CD4-positive, alpha-beta T cell treated with Interleukin-17A for 1 hour (primary cell): ENCODE measurements at regions not wholly inside any gene's neighbourhood (a gene's known extent, or its start where the extent isn't known, plus 50 kb on each side); places are given as distances from the start of the nearest gene placed in this dataset.

Source experiments
- DNase-seq: peaks from one replicate; pipeline ENCODE4 v3.0.0-alpha.2; 2020

DNA sequence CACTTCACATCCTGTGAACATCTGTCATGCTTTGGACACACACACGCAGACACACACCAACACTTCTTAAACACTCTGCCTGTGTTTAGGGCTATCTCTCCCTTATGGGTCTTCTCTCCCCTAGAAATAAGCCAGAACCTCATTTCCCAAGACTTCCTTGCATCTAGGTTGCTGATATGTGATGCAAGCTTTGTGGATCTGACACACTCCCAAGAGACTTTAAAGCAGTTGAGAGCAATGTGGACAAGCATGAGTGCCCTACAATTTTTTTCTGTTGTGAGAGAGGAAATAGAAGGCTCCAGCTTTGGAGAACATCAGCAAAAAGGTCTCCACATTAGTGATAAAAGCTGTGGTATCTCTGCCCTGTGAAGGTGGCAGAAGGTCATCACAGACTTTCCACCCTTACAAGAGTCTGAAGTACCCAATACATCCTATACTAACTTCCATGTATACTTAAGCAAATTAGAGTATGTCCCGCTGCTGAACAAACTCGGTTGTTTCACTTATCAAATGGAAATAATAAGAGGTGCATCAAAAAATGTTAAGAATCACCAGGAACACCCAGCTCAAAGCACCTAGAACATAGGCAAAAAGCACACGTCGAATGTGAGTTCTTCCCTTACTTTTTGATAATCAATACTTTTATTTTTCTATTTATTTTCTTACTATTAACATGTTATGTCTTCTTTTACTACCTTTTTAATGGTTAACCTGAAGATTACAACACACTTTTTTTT, 267.6 kb downstream of the SETD4 start:
- no peak for DNase-seq

- no peak for DNase-seq
Observed at GRCh38 chr21:35791541-35792325, 268.6 kb downstream of the SETD4 start.

DNA sequence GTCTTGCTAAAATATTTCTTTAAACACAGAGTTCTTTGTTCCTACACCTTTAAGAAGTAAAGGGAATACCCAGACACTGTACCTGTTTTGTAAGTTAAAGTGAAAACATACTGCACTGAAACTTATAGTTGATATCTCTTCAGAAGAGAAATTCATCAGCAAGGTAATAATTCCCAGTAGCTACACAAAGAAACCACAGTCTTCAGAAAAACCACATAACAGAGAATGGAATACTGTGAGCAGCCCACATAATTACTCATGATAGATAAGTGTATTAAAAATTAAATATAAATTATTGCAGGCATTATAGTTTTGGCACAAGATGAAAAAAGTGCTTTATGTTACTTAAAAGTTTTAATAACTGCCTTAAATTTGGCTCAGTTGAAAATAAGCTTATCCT, 276.6 kb downstream of the SETD4 start:
- no peak for DNase-seq

- no peak for DNase-seq
Observed at GRCh38 chr21:35782667-35783066, 277.7 kb downstream of the SETD4 start.

- DNase-seq, result no peak
Observed at GRCh38 chr21:35780983-35781382, 279.3 kb downstream of the SETD4 start.

DNA sequence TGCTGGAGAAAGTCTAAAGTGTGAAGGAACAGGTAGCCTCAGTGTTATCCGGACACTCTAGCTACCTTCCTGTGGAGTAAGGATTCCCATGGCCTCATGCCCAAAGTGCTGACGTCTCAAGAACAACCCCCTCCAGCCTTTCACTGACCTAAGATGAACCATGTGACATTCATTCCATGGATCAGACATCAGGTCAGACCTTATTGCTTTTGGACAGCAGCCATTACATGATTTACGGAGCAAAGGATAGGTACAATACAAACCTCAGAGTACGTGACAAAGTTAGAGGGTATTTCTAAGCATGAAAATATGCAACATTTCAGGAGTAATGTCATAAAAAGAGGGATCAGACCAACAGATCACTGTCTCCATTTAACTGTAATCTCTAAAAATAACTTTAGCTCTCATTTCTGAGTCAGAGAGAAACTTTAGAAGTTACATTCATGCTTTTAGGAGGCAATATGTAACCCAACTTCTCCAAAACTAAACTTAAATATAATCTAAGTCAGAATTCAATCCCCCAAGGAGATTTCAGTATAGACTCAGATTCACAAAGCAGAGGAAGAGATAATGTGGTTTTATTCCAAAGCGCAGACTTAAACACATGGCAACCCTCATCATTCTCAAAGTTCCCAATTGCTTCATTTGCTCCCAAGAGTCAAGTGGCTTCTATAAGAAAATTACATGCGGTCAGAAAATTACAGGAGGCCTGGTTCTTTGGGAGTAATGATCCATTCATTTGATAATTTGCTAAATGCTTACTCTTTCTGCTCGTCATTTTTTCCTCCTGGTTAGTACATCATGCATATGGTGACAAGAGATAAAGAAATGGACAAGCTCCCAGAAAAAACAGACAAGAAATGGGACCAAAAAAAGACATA, 280.4 kb downstream of the SETD4 start:
- DNase-seq, result no peak

DNA sequence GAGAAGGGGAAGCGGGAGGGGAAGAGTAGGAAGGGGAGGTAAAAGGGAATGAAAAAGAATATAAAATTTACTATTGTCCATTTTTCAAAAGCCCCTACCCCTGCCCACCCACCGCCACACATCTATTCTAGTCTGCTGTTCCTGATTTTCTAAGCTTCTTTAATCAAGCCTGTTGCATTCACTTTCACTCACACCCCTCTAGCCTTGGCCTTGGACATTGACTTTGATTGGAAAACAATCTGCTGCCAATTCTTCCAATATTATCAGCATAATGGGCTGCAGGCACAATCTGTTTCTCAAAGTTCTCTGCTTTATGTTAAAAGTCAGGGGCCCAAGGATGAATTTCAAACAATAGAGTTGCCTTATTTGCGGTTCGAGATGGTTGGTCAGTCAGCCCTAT, 281.2 kb downstream of the SETD4 start:
- no peak for DNase-seq

DNA sequence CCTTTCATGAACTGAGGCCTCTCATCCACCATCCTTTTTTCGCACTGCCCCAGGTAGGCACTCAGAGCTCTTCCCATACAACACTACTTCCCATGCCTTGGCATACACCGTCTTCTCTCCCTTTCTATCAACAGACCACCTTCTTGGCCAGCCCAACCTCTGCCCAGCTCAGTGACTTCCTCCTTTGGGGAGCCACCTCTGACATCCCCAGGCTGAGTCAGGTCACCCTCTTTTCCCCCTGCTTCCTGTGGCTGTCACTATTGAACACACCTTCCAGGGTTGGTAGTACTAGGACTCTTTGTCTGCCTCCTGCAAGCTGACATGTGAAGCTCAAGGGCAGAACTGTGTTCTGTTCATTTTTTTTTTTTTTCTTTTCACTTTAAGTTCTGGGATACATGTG, 283.2 kb downstream of the SETD4 start:
- DNase-seq, result no peak

- DNase-seq, result no peak
Observed at GRCh38 chr21:35775778-35776544, 284.4 kb downstream of the SETD4 start.

DNA sequence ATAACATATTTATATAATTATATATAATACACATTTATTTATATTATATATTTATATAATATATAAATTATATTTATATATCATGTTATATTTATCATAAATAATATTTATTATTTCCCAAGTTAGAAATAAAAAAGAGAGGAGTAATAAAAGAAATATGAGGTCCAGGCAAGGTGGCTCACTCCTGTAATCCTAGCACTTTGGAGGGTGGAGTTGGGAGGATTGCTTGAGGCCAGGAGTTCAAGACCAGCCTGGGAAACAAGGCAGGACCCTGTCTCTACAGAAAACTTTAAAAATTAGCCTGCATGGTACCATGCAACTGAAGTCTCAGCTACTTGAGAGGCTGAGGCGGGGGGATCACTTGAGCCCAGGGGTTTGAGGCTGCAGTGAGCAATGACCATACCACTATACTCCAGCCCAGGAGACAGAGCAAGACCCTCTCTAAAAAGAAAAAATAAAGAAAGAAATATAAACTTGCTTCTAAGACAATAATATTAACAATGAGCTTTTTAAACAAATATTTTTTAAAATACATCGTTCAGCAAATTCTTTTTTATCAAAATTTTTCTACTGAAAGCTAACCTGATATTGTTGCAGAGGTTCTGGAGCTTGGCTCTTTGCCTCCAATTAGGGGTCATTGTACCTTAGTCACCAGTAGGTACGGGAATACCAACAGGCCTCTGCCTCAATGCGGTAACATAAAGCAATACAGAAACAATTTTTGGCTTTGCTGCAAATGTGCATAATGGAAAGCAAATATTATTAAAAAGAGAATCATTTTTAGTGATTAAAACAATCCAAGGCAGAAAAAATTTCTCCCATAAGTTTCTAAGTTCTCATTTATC, 290.0 kb downstream of the SETD4 start:
- no peak for DNase-seq

- DNase-seq, result no peak
Observed at GRCh38 chr21:35768187-35768586, 292.1 kb downstream of the SETD4 start.

- no peak for DNase-seq
Observed at GRCh38 chr21:35764586-35764985, 295.7 kb downstream of the SETD4 start.

- no peak for DNase-seq
Observed at GRCh38 chr21:35764077-35764476, 296.2 kb downstream of the SETD4 start.

- DNase-seq, result no peak
Observed at GRCh38 chr21:35754583-35754982, 305.7 kb downstream of the SETD4 start.

GRCh38 chr21:35753308-35753707, 307.0 kb downstream of the SETD4 start:
- no peak for DNase-seq

GRCh38 chr21:35751171-35751570, 309.2 kb downstream of the SETD4 start:
- DNase-seq, result no peak

GRCh38 chr21:35749904-35750303, 310.4 kb downstream of the SETD4 start:
- DNase-seq, result no peak

DNA sequence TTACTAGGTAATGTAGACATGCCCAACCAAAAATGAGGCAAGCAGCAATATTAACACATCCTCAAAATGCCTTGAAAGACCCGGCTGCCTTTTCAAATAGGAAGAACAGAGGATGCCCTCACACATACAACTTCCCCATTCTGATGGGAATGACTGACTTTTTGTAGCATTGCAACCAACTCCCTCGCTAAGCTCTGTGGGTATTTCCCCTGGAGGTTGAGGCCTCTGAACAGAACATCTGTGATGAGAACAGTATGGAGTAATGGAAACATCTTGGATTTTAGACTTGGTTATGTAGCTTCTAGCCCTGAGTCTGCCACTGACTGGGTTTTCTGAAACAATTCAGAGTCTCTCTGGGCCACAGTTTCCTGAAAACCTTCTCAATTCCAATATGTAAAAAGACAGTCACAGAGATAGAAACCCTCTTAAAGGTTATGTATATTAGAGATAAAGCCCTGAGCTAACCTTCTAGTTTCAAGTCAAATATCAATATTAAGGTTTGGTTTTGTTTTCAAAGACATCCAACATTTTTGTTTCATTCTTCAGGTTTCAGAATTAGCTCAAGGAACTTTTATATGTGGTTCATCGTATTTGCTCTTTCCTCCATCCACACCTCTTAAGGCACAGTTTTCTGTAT, 311.5 kb downstream of the SETD4 start:
- no peak for DNase-seq

DNA sequence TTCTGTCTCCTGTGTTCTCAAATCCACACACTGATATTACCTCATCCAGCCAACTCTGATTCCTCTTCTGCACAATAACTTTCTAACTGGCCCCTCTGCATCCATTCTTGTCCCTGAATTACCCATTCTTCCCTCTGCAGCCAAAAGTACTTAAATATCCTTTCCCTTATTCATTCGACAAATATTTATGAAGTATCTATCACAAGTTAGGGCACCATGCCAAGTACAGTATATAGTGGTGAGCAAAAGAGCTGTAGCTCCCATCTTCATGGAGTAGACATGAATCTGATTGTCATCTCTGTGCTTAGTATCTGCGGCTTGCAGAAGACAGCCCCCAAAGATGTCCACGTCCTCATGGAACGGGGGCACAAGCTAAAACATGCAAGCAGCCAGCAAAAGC, 316.8 kb downstream of the SETD4 start:
- DNase-seq, result no peak

DNA sequence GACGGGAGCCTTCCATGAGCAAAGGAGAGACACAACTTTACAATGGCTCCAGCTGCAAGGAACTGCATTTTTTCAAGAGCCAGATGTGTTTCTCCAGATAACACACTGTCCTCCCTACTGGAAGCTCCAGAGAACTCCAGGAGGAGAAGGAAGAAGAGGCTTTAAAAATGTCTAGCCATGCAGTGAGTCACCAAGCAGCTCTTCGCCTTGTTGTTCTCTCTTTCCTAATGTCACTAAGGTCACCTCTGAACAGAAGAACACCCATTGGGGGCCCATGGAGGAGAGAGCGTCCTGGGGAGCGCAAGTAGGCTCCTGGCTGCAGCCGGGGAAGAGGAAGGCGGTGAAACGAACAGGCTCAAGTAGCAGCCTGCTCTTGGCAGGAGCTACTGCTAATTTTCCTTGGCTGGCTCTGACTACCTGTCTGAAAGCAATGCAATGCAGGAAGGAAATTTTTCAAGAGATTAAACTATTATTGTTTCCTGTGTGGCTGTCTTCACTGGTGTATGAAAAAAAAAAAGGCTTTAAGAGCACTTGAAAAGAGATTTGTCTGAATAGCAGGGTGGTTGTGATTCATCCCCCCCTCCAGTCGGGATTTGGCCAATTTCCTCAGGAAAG, 321.9 kb downstream of the SETD4 start:
- no peak for DNase-seq

DNA sequence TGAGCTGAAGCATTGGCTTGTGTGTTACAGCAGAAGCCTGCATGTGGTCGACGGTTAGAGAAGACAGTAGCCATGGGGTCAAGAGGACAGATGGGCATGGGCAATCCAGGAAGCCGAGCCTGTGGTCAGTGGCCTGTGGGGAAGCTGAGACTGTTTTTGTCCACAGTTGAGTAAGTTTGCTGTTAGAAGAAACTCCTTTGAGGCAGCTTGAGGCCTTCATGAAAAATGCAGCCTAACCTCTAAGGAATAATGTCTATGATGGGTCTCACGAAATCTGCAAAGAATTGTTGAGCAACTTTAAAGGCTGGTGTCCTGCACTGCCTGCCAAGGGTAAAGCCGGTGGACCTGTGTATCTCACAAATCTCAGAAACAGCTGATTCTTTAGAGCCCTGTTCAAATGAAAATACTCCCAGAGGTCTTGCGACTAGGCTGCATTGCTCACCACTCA, 322.4 kb downstream of the SETD4 start:
- DNase-seq, result no peak
